Rectal smooth muscle tissue (tissue), 1 donor: ENCODE measurements at regions not wholly inside any gene's neighbourhood (a gene's known extent, or its start where the extent isn't known, plus 50 kb on each side); places are given as distances from the start of the nearest gene placed in this dataset.

ENCODE experiments used
- H3K27ac ChIP-seq: one replicate; pipeline ENCODE4 v1.7.0; 2013; ENCODE audit warnings: low read depth, low read length, inconsistent platforms
- H3K27me3 ChIP-seq: one replicate; pipeline ENCODE4 v1.7.0; 2013; ENCODE audit warnings: low read length; ENCODE audit not compliant: control insufficient read depth, insufficient read depth
- H3K36me3 ChIP-seq: one replicate; pipeline ENCODE4 v1.7.0; 2013; ENCODE audit warnings: low read length; ENCODE audit not compliant: control insufficient read depth, insufficient read depth
- H3K4me1 ChIP-seq: one replicate; pipeline ENCODE4 v1.7.0; 2013; ENCODE audit warnings: low read length; ENCODE audit not compliant: control insufficient read depth, insufficient read depth
- H3K4me3 ChIP-seq: one replicate; pipeline ENCODE4 v1.7.0; 2013; ENCODE audit warnings: low read length
- H3K9ac ChIP-seq: one replicate; pipeline ENCODE4 v1.7.0; 2013; ENCODE audit warnings: low read length

GRCh38 chr1:47585141-47585902 lies 147.5 kb downstream of the FOXD2 start:
- Histone ChIP-seq H3K27me3 (peaks cover 2% of the 10 kb centered on the region), H3K36me3 (no peaks in the 10 kb centered on the region), H3K4me1 (no peaks in the 10 kb centered on the region), H3K9ac (no peak overlapping the region), H3K27ac (no peak overlapping the region), H3K4me3 (no peak overlapping the region)

- H3K27ac ChIP-seq: no peak overlapping the region
- no peaks in the 10 kb centered on the region for H3K36me3 ChIP-seq
- H3K4me3 ChIP-seq: no peak overlapping the region
- H3K27me3 ChIP-seq: peaks cover 5% of the 10 kb centered on the region
- H3K9ac ChIP-seq: no peak overlapping the region
- no peaks in the 10 kb centered on the region for H3K4me1 ChIP-seq
Observed at GRCh38 chr1:47587891-47588582, 150.2 kb downstream of the FOXD2 start.

GRCh38 chr1:47590523-47591225 lies 152.8 kb downstream of the FOXD2 start:
- Histone ChIP-seq H3K27me3 (peaks cover 6% of the 10 kb centered on the region), H3K36me3 (no peaks in the 10 kb centered on the region), H3K4me3 (no peak overlapping the region), H3K27ac (no peak overlapping the region), H3K9ac (no peak overlapping the region), H3K4me1 (no peaks in the 10 kb centered on the region)

- Histone ChIP-seq H3K27ac (no peak overlapping the region), H3K27me3 (peaks cover 6% of the 10 kb centered on the region), H3K4me3 (no peak overlapping the region)
Observed at GRCh38 chr1:47591801-47592200, 154.0 kb downstream of the FOXD2 start.

GRCh38 chr1:47592296-47593012 lies 154.6 kb downstream of the FOXD2 start:
- H3K4me1 ChIP-seq: no peaks in the 10 kb centered on the region
- H3K4me3 ChIP-seq: no peak overlapping the region
- no peaks in the 10 kb centered on the region for H3K36me3 ChIP-seq
- peaks cover 6% of the 10 kb centered on the region for H3K27me3 ChIP-seq
- no peak overlapping the region for H3K9ac ChIP-seq
- H3K27ac ChIP-seq: no peak overlapping the region

More at GRCh38 chr1:47591801-47592200, 154.0 kb downstream of the FOXD2 start:
- Histone ChIP-seq H3K4me1 (no peaks in the 10 kb centered on the region), H3K36me3 (no peaks in the 10 kb centered on the region), H3K9ac (no peak overlapping the region)

GRCh38 chr1:47593013-47593568 lies 155.2 kb downstream of the FOXD2 start:
- H3K27ac ChIP-seq: no peak overlapping the region
- no peaks in the 10 kb centered on the region for H3K4me1 ChIP-seq
- no peak overlapping the region for H3K4me3 ChIP-seq
- H3K9ac ChIP-seq: no peak overlapping the region
- no peaks in the 10 kb centered on the region for H3K36me3 ChIP-seq
- H3K27me3 ChIP-seq: peaks cover 6% of the 10 kb centered on the region

- Histone ChIP-seq H3K9ac (no peak overlapping the region), H3K27me3 (peaks cover 6% of the 10 kb centered on the region), H3K4me3 (no peak overlapping the region), H3K27ac (no peak overlapping the region), H3K36me3 (no peaks in the 10 kb centered on the region), H3K4me1 (no peaks in the 10 kb centered on the region)
Observed at GRCh38 chr1:47593598-47594285, 155.9 kb downstream of the FOXD2 start.

GRCh38 chr1:47594627-47595026 lies 156.8 kb downstream of the FOXD2 start:
- no peak overlapping the region for H3K27ac ChIP-seq
- no peak overlapping the region for H3K9ac ChIP-seq
- H3K36me3 ChIP-seq: no peaks in the 10 kb centered on the region
- no peak overlapping the region for H3K4me3 ChIP-seq
- H3K4me1 ChIP-seq: no peaks in the 10 kb centered on the region
- peaks cover 6% of the 10 kb centered on the region for H3K27me3 ChIP-seq

GRCh38 chr1:47596328-47596727 lies 158.5 kb downstream of the FOXD2 start:
- H3K4me1 ChIP-seq: no peaks in the 10 kb centered on the region
- no peak overlapping the region for H3K4me3 ChIP-seq
- no peak overlapping the region for H3K9ac ChIP-seq
- H3K27ac ChIP-seq: no peak overlapping the region
- H3K36me3 ChIP-seq: no peaks in the 10 kb centered on the region
- H3K27me3 ChIP-seq: peaks cover 6% of the 10 kb centered on the region

- Histone ChIP-seq H3K27me3 (peaks cover 3% of the 10 kb centered on the region), H3K36me3 (no peaks in the 10 kb centered on the region), H3K4me3 (no peak overlapping the region), H3K4me1 (no peaks in the 10 kb centered on the region), H3K27ac (no peak overlapping the region), H3K9ac (no peak overlapping the region)
Observed at GRCh38 chr1:47598357-47598756, 160.5 kb downstream of the FOXD2 start.

- Histone ChIP-seq H3K27me3 (no peaks in the 10 kb centered on the region), H3K4me3 (no peak overlapping the region), H3K27ac (no peak overlapping the region), H3K4me1 (no peaks in the 10 kb centered on the region), H3K9ac (no peak overlapping the region), H3K36me3 (no peaks in the 10 kb centered on the region)
Observed at GRCh38 chr1:47599777-47600176, 161.9 kb downstream of the FOXD2 start.
